ENCODE measurements at regions not wholly inside any gene's neighbourhood (a gene's known extent, or its start where the extent isn't known, plus 50 kb on each side); places are given as distances from the start of the nearest gene placed in this dataset.
A peak's percentile ranks its signal among the peaks of the same experiment; 100 is the strongest.
"Not testable (repeated sequence)": the region's sequence is repeated elsewhere in the genome, so short reads cannot be mapped to it uniquely, and the experiment has no call there.

GRCh38 chr16:31581065-31581464 lies 53.4 kb downstream of the AHSP start:
- DNase-seq: not testable (repeated sequence)

DNA sequence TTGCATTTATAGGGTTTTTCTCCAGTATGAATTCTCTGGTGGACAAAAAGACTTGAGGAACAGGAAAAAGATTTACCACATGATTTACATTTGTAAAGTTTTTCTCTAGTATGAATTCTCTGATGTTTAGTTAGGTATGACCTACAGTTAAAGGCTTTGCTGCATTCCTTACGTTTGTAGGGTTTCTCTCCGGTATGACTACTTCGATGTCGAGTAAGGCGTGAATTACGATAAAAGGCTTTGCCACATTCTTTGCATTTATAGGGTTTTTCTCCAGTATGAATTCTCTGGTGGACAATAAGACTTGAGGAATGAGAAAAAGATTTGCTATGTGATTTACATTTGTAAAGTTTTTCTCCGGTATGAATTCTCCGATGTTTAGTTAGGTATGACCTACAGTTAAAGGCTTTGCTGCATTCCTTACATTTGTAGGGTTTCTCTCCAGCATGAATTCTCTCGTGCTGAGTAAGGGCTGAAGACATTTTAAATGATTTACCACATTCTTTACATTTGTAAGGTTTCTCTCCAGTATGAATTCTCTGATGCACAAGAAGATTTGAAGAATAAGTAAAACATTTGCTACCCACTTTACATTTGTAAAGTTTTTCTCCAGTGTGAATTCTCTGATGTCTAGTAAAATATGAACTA lies 74.2 kb downstream of the AHSP start:
- DNase-seq: not testable (repeated sequence)

GRCh38 chr16:31618130-31618529 lies 90.4 kb downstream of the AHSP start:
- DNase-seq: no peak

DNA sequence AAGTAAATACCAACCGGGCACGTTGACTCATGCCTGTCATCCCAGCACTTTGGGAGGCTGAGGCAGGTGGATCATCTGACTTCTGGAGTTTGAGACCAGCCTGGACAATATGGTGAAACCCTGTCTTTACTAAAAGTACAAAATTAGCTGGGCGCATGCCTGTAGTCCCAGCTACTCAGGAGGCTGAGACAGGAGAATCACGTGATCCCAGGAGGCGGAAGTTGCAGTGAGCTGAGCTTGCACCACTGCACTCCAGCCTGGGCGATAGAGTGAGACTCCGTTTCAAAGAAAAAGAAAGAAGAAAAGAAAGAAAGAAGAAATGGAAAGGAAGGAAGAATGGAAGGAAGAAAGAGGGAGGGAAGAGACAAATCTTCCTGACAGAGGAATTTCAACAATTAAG lies 108.7 kb downstream of the AHSP start:
- DNase-seq: no peak

GRCh38 chr16:31641279-31641678 lies 113.6 kb downstream of the AHSP start:
- DNase-seq: no peak

DNA sequence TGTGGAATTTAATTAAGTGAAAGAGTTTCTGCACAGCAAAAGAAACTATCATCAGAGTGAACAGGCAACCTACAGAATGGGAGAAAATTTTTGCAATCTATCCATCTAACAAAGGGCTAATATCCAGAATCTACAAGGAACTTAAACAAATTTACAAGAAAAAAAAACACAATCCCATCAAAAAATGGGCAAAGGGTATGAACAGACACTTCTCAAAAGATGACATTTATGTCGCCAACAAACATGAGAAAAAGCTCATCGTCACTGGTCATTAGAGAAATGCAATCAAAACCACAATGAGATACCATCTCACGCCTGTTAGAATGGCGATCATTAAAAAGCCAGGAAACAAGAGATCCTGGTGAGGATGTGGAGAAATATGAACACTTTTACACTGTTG lies 128.0 kb downstream of the AHSP start:
- not testable (repeated sequence) for DNase-seq

DNA sequence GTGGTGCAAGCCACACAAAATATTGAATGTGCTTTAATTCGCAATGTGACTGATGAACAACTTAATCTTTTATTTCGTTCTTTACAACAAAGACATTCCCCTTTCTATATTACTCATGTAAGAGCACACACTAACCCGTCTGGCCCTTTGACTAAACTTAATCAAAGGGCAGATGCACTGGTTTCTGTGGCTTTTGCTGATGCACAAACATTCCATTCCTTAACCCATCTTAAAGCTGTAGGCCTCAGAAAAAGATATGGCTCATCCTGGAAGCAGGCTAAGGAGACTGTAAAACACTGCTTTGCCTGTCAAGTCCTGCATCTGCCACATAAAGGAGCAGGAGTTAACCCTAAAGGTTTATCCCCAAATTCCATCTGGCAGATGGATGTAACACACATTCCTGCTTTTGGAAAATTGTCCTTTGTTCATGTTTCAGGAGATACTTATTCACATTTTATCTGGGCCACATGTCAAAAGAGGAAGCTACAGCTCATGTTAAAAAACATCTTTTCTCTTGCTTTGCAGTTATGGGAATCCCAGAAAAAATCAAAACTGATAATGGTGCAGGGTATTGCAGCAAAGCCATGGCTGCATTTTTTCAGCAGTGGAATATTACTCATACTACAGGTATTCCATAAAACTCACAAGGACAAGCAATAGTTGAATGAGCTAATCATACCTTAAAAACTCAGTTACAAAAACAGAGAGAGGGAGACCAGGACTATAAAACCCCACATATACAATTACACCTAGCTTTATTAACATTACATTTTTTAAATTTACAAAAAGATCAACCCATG lies 137.2 kb downstream of the AHSP start:
- DNase-seq: no peak

DNA sequence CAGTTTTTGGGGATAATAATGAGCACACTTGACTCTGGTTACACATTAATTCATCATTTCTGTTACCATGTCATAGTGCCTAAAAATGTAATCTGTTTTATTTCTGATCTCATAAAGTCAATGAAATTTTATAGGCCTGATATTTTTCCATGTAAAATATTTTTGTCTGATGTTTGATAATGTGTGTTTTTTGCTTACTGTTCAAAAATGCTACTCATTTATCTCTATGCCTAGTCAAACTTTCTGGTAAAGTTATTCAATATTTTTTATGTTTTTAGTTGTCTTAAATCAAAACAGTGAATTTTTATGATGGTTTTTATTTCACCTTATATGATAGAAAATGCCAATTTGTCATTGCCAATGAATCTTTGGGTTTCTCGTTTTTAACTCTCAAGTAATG lies 147.0 kb downstream of the AHSP start:
- DNase-seq: no peak

DNA sequence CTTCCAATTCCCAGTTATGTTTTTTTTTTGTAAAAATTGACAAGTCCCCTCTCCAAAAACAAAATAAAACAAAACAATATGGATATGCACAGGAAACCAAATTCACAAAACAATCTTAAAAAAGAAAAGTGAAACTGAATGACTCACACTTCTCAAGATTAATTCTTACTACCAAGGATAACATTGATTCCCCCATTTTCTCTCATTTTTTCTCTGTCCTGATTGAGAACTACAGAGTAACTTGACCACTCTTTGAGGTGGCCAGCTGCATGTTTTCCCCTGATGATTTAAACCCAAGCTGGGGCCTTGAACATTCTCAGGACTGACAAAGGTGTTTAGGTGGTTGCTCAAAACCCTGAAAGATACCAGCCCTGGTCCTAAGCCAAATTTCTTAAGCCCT lies 149.0 kb downstream of the AHSP start:
- DNase-seq: no peak

DNA sequence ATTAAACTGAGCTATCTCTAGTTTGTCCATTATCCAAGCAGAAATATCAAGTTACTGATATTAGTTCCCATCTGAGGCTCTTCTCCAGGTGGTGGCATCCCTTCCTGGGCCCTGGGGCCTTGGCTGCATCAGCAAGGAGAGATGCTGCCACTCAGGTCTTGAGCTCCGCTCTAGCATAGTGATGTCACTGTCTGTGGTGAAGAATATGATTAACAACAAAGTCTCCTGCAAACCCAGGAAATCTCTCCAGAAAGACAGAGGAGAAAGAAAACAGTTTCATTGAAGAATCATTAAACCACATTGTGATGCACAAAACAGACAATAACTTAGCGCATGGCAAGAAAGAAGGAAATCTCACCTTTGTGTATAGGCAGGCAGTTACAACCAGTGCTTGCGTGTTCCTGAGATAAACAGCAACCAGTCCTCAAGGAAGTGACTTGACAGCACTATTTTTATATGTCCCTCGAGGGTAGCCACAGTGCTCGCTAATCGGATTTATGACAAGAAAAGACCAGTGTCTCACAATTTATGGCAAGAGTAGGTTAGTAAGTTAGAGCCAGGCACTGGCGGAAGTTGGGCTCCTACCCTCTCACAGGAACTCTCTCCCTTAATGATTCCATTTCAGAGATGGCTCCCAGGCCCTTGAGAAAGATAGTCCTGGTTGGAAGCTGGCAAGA lies 151.1 kb downstream of the AHSP start:
- no peak for DNase-seq

- not testable (repeated sequence) for DNase-seq
These were observed 161.6 kb downstream of the AHSP start for GRCh38 chr16:31689331-31689730.

DNA sequence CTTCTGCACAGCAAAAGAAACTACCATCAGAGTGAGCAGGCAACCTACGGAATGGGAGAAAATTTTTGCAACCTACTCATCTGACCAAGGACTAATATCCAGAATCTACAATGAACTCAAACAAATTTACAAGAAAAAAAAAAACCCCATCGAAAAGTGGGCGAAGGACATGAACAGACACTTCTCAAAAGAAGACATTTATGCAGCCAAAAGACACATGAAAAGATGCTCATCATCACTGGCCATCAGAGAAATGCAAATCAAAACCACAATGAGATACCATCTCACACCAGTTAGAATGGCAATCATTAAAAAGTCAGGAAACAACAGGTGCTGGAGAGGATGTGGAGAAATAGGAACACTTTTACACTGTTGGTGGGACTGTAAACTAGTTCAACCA lies 164.6 kb downstream of the AHSP start:
- not testable (repeated sequence) for DNase-seq

DNA sequence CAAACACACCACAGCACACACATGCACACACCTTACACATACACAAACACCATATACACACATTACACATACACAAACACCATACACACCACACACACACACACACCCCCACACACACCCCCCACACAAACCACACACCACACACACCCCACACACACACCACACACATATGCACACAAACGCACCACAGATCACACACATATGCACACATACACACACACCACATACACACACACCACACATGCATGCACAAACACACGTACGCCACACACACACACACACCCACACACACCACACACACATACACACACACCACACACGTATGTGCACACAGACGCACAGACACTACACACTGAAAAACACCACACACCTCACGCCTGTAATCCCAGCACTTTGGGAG lies 166.0 kb downstream of the AHSP start:
- DNase-seq: no peak

DNA sequence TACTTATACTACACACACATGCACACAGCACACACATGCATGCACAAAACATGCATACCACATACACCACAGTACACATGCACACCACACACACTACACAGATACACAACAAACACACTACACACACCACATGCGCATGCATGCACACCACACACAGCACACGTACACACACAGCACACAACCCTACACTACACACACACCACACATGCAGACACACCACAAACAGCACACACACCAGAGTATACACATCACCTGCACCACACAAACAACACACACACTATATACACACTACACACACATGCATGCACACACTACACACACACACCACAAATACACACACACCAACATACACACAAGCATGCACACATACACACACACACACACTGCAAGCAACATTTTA lies 166.8 kb downstream of the AHSP start:
- no peak for DNase-seq

- DNase-seq: no peak
These were observed 168.0 kb downstream of the AHSP start for GRCh38 chr16:31695667-31696066.

DNA sequence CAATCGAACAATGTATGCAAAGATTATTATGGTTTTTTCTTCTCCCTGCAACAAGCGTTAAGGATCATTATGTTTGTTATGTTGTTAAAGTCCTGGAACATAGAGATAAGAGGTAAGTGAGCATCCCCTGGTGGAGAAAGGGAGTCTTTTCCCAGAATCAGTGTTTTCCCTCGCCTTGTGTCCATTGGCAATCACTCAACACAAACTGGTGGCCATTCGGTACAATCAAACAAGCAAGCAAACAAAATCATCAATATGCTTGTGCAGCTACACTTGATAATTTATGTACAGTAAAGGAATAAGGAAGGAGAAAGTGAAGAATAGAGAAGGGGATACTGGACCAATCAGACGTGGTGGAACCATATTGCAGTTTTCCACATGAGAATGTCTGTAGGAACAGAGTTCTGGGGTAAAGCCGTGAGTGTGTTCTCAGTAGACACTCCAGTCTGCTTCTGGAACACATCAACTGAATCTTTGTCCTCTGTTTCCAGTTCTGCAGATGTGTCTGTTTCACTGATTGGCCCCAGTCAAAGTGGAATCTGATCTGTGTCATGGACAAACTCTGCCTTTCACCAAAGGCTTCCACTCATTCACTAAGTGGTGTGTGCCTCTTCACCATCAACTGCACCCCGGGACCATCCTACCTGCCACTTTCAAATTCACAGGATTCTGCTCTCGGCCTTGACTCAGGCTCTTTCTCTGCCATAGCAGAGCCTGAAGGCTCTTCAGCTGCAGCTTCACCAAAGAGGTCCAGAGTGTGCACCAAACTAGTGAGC lies 169.5 kb downstream of the AHSP start:
- DNase-seq: peak; percentile 33

DNA sequence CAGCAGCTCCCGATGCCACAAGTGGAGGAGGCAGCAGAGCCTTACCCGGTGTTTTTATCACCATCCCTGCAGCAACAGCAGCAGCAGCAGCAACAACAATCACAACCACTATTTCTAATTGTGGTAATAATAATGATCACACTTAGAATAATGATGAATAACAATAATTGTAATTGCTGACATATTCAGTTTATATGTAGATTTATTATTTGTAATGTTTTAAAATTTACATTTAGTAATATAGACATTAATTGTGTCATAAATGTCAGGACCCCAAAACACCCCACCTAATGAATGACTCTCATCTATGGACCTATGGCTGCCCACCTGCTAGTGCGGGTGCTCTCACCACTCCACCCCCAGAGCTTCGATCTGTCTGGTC lies 170.0 kb downstream of the AHSP start:
- DNase-seq: no peak

- no peak for DNase-seq
These were observed 171.2 kb downstream of the AHSP start for GRCh38 chr16:31698901-31699300.

- no peak for DNase-seq
These were observed 171.9 kb downstream of the AHSP start for GRCh38 chr16:31699601-31700000.

DNA sequence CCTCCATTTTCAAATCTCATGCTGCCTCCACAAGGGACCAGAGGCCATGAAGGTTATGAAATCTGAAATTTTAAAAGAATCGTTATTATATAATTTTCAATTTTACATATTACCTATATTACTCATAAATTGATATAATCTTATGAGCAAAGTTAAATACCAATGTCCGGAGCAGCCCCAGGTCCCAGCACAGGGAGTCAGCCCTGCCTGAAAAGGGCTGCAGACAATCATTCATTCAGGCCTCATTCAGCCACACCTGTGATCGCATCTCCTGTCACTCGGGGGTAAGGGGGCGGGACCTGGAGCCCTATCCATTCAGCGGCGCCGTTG lies 172.5 kb downstream of the AHSP start:
- DNase-seq: no peak

- peak; percentile 65 for DNase-seq
These were observed 172.8 kb upstream of the ZNF267 start for GRCh38 chr16:31700530-31701388.

DNA sequence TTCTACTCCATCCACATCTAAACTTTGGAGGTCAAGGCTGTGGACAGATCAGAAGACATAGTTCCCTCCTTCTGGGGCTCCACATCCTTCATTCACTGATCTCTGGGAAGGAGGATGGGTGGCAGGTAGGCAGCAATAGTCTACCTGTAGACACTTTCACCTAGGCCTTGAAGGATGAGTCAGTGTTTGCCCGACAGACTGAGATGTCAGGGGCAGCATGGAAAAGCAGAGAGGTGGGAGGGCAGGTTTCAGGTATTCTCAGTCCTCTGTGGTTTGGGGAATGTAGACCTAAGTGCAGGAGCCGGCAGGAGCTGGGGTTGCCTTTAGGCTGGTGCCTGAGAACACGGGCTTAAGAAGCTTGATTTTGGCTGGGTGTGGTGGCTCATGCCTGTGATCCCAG lies 171.9 kb upstream of the ZNF267 start:
- DNase-seq: no peak

DNA sequence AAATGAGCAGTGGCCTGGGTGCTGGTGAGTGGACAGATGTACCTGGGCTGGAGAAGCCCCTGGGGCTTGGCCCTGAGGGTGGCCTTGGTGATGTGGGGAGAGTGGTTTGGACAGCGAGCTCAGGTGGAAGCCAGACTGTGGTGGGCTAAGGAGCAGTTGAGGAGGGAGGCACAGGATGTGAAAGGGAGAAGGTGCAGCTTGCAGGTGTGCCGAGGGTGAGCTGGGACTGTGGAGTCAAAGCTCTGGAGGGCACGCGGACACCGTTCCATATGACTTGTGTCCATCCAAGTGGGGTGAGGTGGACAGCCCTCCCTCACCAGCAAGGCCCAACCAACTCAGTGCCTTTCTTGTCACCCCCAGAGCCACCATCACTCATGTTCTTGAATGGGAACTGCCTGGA lies 170.8 kb upstream of the ZNF267 start:
- no peak for DNase-seq

Data from NCI-H748 treated with DMSO at 0.1 percent for 48 hours (cell line).